NT2/D1 (cell line): ENCODE measurements at regions not wholly inside any gene's neighbourhood (a gene's known extent, or its start where the extent isn't known, plus 50 kb on each side); places are given as distances from the start of the nearest gene placed in this dataset.

Experiments used
- DNase-seq: peaks from one replicate; pipeline ENCODE4 v3.0.0-alpha.2; 2011; ENCODE audit warnings: low read depth, low spot score
- H3K27me3 ChIP-seq: 2 replicates; pipeline ENCODE4 v1.6.0; 2011; ENCODE audit warnings: mild to moderate bottlenecking; ENCODE audit not compliant: insufficient read length, insufficient read depth
- H3K36me3 ChIP-seq: 2 replicates; pipeline ENCODE4 v1.6.1; 2011; ENCODE audit warnings: mild to moderate bottlenecking, low read length, mixed read lengths; ENCODE audit not compliant: insufficient read depth, insufficient read length
- H3K4me1 ChIP-seq: 2 replicates; pipeline ENCODE4 v1.5.1; 2011; ENCODE audit not compliant: insufficient read depth, insufficient read length
- H3K4me3 ChIP-seq: 2 replicates; pipeline ENCODE4 v1.5.1; 2011; ENCODE audit warnings: low read depth; ENCODE audit not compliant: insufficient read length
- H3K9ac ChIP-seq: 2 replicates; pipeline ENCODE4 v1.6.0; 2011; ENCODE audit warnings: low read depth; ENCODE audit not compliant: insufficient read length
- H3K9me3 ChIP-seq: 2 replicates; pipeline ENCODE4 v1.5.1; 2011; ENCODE audit warnings: mild to moderate bottlenecking, low read length; ENCODE audit not compliant: insufficient read depth
- SUZ12 ChIP-seq: IDR thresholded peaks from 2 replicates; pipeline ENCODE4 v1.6.1; 2011; ENCODE audit not compliant: insufficient read length, insufficient read depth; ENCODE audit errors: extremely low read depth
- YY1 ChIP-seq: IDR thresholded peaks from 2 replicates; pipeline ENCODE4 v1.6.1; 2011; ENCODE audit not compliant: insufficient read length, insufficient read depth
- ZNF274 ChIP-seq: IDR thresholded peaks from 2 replicates; pipeline ENCODE4 v1.6.1; 2011; ENCODE audit warnings: mild to moderate bottlenecking, low read depth, low read length

DNA sequence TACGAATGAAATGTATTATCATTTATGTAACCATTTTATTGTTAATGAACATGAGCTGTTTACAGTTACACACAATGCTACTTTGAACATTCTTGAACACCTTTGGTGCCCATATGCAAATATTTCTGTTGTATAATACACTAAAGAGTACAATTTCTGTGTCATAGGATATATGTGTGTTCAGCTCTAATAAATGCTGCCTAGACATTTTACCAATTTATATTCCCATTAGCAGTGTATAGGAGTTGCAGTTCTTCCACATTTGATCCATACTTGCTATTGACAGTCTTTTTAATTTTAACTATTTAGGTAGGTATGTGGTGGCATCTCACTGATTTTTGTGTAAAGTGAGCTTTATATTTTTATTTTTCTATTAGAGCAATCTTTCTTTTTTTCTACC is 331.8 kb downstream of the ZIC1 start:
- H3K9me3 ChIP-seq, result no peaks in the 10 kb centered on the region
- no peaks in the 10 kb centered on the region for H3K27me3 ChIP-seq
- DNase-seq, result no peak
- H3K9ac ChIP-seq, result no peak overlapping the region
- H3K36me3 ChIP-seq, result no peaks in the 10 kb centered on the region
- TF ChIP-seq YY1, result no peak
- TF ChIP-seq SUZ12, result no peak
- no peak for TF ChIP-seq ZNF274
- no peaks in the 10 kb centered on the region for H3K4me1 ChIP-seq
- no peak overlapping the region for H3K4me3 ChIP-seq

DNA sequence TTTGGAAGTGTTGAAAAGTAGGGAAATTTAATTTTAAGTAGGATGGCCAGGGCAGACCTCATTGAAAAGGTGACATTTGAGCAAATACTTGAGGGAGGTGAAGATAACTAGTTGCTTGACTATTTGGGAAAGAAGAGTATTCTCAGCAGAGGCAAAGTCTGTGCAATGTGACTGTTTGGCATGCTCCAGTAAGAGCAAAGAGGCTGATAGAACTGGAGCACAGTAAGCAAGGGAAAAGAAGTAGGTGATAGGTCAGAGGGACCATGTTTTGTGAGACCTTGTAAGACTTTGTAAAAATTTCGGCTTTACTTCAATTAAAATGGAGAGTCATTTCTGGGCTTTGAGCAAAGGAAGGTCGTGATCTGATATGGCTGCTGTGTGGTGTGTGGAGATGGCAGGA is 335.8 kb downstream of the ZIC1 start:
- DNase-seq, result no peak
- no peak overlapping the region for H3K9ac ChIP-seq
- no peak overlapping the region for H3K4me3 ChIP-seq
- H3K9me3 ChIP-seq, result no peaks in the 10 kb centered on the region
- H3K27me3 ChIP-seq, result no peaks in the 10 kb centered on the region
- no peaks in the 10 kb centered on the region for H3K36me3 ChIP-seq
- TF ChIP-seq ZNF274, result no peak
- no peak for TF ChIP-seq YY1
- no peak for TF ChIP-seq SUZ12
- no peaks in the 10 kb centered on the region for H3K4me1 ChIP-seq

DNA sequence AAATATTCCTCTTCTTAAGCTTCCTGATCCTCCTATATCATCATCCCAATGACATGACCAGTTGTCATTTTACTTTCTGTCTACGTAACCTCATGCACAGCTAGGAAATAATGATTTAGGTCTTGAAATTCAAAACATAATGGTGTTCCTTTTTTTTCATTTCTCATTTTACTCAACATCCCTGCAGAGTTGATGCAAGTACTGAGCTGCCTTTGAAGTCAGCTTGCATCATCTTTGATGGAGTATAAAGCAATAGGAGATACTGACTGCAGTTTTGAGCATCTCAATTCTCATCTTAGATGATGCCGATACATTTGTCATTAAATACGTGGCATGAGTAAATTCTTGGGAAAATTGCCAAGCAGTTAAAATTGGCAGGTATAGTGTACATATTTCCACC is 346.1 kb downstream of the ZIC1 start:
- TF ChIP-seq SUZ12, result no peak
- no peak for TF ChIP-seq YY1
- TF ChIP-seq ZNF274, result no peak
- H3K9ac ChIP-seq, result no peak overlapping the region
- H3K9me3 ChIP-seq, result no peaks in the 10 kb centered on the region
- no peaks in the 10 kb centered on the region for H3K36me3 ChIP-seq
- DNase-seq, result no peak
- H3K4me1 ChIP-seq, result no peaks in the 10 kb centered on the region
- no peak overlapping the region for H3K4me3 ChIP-seq
- H3K27me3 ChIP-seq, result no peaks in the 10 kb centered on the region

DNA sequence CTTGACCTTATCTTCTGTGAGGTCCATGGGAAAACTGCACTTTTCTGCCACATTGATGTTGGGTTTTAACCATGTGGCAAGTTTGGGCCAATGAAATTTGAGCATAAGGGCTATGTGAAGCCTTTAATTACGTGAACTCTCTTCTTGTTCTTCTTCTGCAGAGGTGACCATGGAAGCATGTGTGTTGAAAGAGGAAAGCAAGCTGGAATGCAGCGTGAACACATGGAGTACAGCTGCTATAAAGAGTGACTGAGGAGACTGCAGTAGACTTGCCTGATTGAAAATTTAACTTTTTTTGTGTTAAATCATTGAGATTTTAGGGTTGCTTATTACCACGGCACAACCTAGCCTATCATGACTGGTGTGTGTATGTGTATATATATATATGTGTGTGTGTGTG is 347.3 kb downstream of the ZIC1 start:
- TF ChIP-seq YY1 (no peak), SUZ12 (no peak), ZNF274 (no peak)
- Histone ChIP-seq H3K4me1 (no peaks in the 10 kb centered on the region), H3K36me3 (no peaks in the 10 kb centered on the region), H3K9me3 (no peaks in the 10 kb centered on the region), H3K4me3 (no peak overlapping the region), H3K9ac (no peak overlapping the region), H3K27me3 (no peaks in the 10 kb centered on the region)
- DNase-seq, result no peak

DNA sequence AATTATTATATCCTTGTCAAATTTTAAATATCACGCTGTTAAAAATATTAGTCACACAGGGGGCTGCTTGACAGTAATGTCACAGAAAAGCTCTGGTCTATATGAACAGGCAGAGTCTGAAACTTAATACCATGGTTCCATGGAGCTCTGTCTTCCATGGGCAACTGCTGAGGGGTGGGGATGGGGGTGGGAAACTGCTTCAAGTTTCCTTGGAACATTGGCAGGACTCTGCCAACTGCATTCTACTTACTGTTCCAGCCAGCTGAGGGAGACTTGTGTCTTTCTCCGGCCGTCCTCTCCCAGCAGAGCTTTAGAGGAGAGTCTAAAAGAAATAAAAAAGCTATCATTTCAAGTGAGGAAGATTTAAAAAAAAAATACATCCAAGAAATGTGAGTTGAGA is 348.7 kb downstream of the ZIC1 start:
- DNase-seq, result no peak
- no peak for TF ChIP-seq ZNF274
- TF ChIP-seq SUZ12, result no peak
- no peak for TF ChIP-seq YY1
- no peaks in the 10 kb centered on the region for H3K4me1 ChIP-seq
- no peaks in the 10 kb centered on the region for H3K36me3 ChIP-seq
- H3K9me3 ChIP-seq, result no peaks in the 10 kb centered on the region
- no peak overlapping the region for H3K9ac ChIP-seq
- H3K27me3 ChIP-seq, result no peaks in the 10 kb centered on the region
- H3K4me3 ChIP-seq, result no peak overlapping the region

DNA sequence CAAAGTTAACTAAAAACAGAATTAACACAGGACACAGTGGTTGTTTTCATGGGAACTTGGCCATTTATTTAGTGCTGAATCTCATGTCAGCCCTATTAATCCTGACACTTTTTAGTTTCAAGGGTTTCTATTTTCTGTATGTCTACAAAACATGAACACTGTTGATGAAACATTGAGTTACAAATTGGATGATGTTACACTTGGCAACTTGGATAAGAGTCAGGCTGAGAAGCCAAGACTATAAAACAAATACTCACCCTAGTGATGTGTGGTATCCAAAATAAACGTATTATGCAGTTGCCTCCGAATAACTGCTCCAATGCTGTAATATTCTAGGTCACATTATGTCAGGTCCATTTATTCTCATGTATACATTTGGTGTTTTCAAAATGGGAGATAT is 349.6 kb downstream of the ZIC1 start:
- no peak for DNase-seq
- Histone ChIP-seq H3K27me3 (no peaks in the 10 kb centered on the region), H3K4me1 (no peaks in the 10 kb centered on the region), H3K9me3 (no peaks in the 10 kb centered on the region), H3K9ac (no peak overlapping the region), H3K4me3 (no peak overlapping the region), H3K36me3 (no peaks in the 10 kb centered on the region)
- TF ChIP-seq YY1 (no peak), SUZ12 (no peak), ZNF274 (no peak)

DNA sequence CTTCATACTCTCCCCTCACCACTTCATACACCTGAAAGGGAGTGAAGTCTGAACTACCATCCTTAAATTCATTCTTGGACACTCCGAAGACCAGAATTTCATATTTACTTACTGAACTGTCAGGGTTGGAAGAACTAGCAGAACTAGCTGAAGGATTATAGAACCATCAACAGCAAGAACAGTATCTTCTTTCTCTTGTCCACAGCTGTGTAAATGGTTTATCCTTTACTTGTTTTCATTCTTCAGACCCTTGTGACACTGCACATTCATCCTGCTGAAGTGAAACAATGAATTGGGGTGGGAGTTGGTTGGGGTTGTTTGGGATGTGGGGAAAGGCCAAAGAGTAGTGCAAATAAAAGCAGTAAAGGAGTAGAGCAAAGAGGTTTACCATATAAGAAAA is 350.9 kb downstream of the ZIC1 start:
- H3K27me3 ChIP-seq, result no peaks in the 10 kb centered on the region
- no peak overlapping the region for H3K4me3 ChIP-seq
- TF ChIP-seq YY1, result no peak
- no peak for TF ChIP-seq ZNF274
- no peak for TF ChIP-seq SUZ12
- DNase-seq, result no peak
- H3K36me3 ChIP-seq, result no peaks in the 10 kb centered on the region
- H3K4me1 ChIP-seq, result no peaks in the 10 kb centered on the region
- no peak overlapping the region for H3K9ac ChIP-seq
- no peaks in the 10 kb centered on the region for H3K9me3 ChIP-seq

DNA sequence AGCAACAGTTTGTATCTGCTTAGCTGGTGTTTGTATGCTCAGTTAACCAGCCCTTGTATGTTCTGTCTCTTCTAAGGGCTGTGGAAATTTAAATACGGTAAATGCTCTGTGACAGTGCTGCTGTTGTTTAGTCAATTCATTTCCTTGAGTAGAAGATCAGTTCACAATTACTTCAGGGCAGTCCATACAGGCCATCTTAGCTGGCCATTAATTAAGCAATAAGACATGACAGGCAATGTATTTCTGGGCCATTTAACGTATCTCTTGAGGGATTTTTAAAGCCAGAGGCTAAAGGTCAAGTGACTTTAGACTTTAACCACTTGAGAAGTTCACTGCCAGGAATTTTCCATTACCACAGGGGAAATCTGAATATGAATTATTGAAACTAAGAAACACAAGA is 351.8 kb downstream of the ZIC1 start:
- H3K36me3 ChIP-seq, result no peaks in the 10 kb centered on the region
- no peak for DNase-seq
- H3K4me3 ChIP-seq, result no peak overlapping the region
- H3K9ac ChIP-seq, result no peak overlapping the region
- H3K27me3 ChIP-seq, result no peaks in the 10 kb centered on the region
- H3K9me3 ChIP-seq, result no peaks in the 10 kb centered on the region
- H3K4me1 ChIP-seq, result no peaks in the 10 kb centered on the region
- no peak for TF ChIP-seq ZNF274
